ENCODE measurements at regions not wholly inside any gene's neighbourhood (a gene's known extent, or its start where the extent isn't known, plus 50 kb on each side); places are given as distances from the start of the nearest gene placed in this dataset.

- no peak overlapping the region for H3K4me3 ChIP-seq (ENCODE audit: low read depth, low read length)
- no peak for TF ChIP-seq CTCF (IDR thresholded peaks at IDR 0.05; ENCODE audit: borderline replicate concordance, insufficient read depth, low read depth, low read length)
Measured at GRCh38 chr13:50267917-50268316, 252.7 kb downstream of the KCNRG start.

DNA sequence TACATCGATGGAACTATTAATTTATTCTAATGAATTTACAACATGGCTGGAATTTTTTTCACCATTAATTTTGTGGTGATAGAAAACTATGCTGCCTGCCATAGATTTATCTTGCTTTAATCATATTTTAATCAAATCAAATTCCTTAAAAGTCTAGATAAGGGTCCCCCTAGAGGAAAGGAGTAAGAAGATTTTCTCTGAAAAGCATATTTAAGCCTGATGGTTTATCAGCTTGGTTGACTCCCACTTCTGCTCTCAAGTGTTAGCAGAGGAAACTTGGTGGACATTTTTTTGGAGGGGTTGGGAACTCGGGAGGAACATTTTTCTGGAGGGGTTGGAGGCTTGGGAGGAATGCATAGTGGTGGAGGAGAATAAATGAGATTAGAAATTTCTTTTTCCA, 253.3 kb downstream of the KCNRG start:
- TF ChIP-seq CTCF (IDR thresholded peaks at IDR 0.05; ENCODE audit: borderline replicate concordance, insufficient read depth, low read depth, low read length) = no peak
- H3K4me3 ChIP-seq (ENCODE audit: low read depth, low read length) = no peak overlapping the region

- no peak for TF ChIP-seq CTCF (IDR thresholded peaks at IDR 0.05; ENCODE audit: borderline replicate concordance, insufficient read depth, low read depth, low read length)
- H3K4me3 ChIP-seq (ENCODE audit: low read depth, low read length) = no peak overlapping the region
Measured at GRCh38 chr13:50274181-50274580, 258.9 kb downstream of the KCNRG start.

GRCh38 chr13:50275392-50276063, 260.3 kb downstream of the KCNRG start:
- no peak overlapping the region for H3K4me3 ChIP-seq (ENCODE audit: low read depth, low read length)
- TF ChIP-seq CTCF (IDR thresholded peaks at IDR 0.05; ENCODE audit: borderline replicate concordance, insufficient read depth, low read depth, low read length) = no peak

DNA sequence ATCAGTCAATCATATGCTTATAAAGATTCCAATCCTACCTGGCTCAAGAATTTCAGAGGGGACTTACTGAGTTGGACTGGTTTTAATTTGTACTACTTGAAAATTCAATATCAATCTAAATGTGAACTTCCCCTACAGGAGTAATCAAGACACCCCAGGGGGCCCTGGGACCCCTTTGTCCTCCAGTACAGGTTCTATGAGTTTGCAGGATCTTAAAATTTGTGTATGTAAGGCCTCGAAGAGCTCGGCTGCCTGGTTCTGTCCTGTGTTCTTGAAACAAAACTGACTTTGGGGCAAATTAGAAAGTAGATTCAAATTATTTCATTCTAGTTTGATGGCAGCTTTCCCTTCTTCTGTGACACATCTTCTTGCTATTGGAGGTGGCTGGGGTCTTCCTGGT, 261.3 kb downstream of the KCNRG start:
- no peak for TF ChIP-seq CTCF (IDR thresholded peaks at IDR 0.05; ENCODE audit: borderline replicate concordance, insufficient read depth, low read depth, low read length)
- H3K4me3 ChIP-seq (ENCODE audit: low read depth, low read length) = no peak overlapping the region

DNA sequence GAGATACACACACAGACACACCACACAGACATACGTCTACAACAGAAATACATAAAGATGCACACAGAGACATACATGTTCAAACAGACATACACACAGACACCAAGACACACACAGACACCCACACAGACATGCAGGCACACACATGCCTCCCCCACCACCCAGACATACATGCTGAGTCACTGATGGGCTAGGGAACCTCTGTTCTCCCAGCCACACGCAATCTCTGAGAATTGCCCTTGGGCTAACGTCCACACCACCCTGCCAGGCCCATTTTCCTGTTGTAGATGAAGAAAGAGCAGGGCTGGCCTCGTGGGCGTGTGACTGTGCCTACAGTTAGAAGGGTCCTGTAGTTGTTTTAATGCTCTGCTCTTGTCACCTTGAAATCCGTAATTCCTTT, 261.9 kb downstream of the KCNRG start:
- H3K4me3 ChIP-seq (ENCODE audit: low read depth, low read length) = no peak overlapping the region
- TF ChIP-seq CTCF (IDR thresholded peaks at IDR 0.05; ENCODE audit: borderline replicate concordance, insufficient read depth, low read depth, low read length) = no peak

- TF ChIP-seq CTCF (IDR thresholded peaks at IDR 0.05; ENCODE audit: borderline replicate concordance, insufficient read depth, low read depth, low read length) = no peak
- H3K4me3 ChIP-seq (ENCODE audit: low read depth, low read length) = no peak overlapping the region
Measured at GRCh38 chr13:50277906-50278305, 262.7 kb downstream of the KCNRG start.
